Panc1 (cell line): ENCODE measurements at regions not wholly inside any gene's neighbourhood (a gene's known extent, or its start where the extent isn't known, plus 50 kb on each side); places are given as distances from the start of the nearest gene placed in this dataset.

Experiments
- CTCF ChIP-seq: fragments of 450-650 bp; IDR thresholded peaks from 2 replicates; pipeline ENCODE4 v1.5.1; 2017; ENCODE audit warnings: mild to moderate bottlenecking
- POLR2AphosphoS5 ChIP-seq: IDR thresholded peaks from 2 replicates; pipeline ENCODE4 v1.6.1; 2012; ENCODE audit warnings: mild to moderate bottlenecking, low read depth, low read length, moderate library complexity
- REST ChIP-seq, 2 experiments: IDR thresholded peaks; 2 replicates each; pipeline ENCODE4 v1.6.1; 2011 to 2012; ENCODE audit warnings: low read depth in 2 of 2, control low read depth in 1 of 2, low read length in 1 of 2, mild to moderate bottlenecking in 1 of 2, moderate library complexity in 1 of 2; ENCODE audit not compliant: insufficient read depth in 1 of 2
- SIN3A ChIP-seq: IDR thresholded peaks from 2 replicates; pipeline ENCODE4 v1.6.1; 2012; ENCODE audit warnings: low read depth, mild to moderate bottlenecking, low read length, moderate library complexity, borderline replicate concordance; ENCODE audit not compliant: insufficient read depth

DNA sequence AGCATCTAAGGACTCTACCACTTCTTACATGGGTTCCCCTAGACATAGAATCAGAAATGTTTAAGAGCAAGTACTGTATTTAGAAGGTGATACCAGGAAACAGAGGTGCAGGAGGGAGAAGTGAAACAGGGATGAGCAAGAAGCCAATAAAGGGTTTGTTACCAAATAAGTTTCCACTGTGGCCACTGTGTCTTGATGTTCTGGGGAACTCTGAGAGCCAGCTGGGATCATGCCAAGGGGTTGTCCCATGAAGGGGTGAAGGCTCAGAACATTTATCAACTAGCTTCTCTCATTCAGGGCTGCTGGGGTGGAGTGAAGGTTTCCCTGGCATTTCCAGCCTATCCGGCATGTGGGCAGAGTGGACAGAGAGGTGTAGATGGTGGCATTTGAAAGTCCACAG, 147.1 kb upstream of the SH3BP4 start:
- TF ChIP-seq CTCF (no peak), POLR2AphosphoS5 (no peak), REST (IDR thresholded peaks at IDR 0.05; ENCODE audit: insufficient read depth in 1 of 2, low read depth in 2 of 2, low read length in 1 of 2) (no peak), SIN3A (no peak)
